H1 (cell line): ENCODE measurements at regions not wholly inside any gene's neighbourhood (a gene's known extent, or its start where the extent isn't known, plus 50 kb on each side); places are given as distances from the start of the nearest gene placed in this dataset.

ENCODE experiments used
- CTCF ChIA-PET: fragments of 300-600 bp; sonication (Branson Sonifier 250); formaldehyde crosslinking; loops from one replicate; lab custom pipeline; 2021; ENCODE audit not compliant: partially characterized antibody; lab: Charles Lee
- POLR2A ChIA-PET: fragments of 300-600 bp; sonication (Branson Sonifier 250); formaldehyde crosslinking; loops from one replicate; lab custom pipeline; 2021; ENCODE audit warnings: inconsistent platforms; ENCODE audit not compliant: partially characterized antibody; lab: Charles Lee
- DNase-seq, 2 experiments: peaks; one replicate each; pipeline versions ENCODE4 v3.0.0 to v3.0.0-alpha.2; 2010 to 2022; ENCODE audit warnings: low spot score in 2 of 2, low read depth in 1 of 2, mixed read lengths in 1 of 2
- FAIRE-seq: peaks from 2 replicates; lab custom pipeline; 2011; peaks lifted over from hg19 to GRCh38; lab: Jason Lieb, UNC
- H2AFZ ChIP-seq: 2 replicates; pipeline ENCODE4 v1.8.1; 2012; ENCODE audit warnings: low read length, inconsistent platforms
- H2AK5ac ChIP-seq: 2 replicates; pipeline ENCODE4 v1.6.1; 2013; ENCODE audit warnings: low read depth, low read length
- H2BK120ac ChIP-seq: replicated peaks from 2 replicates; pipeline ENCODE3; 2013; ENCODE audit warnings: low read depth, low read length, inconsistent platforms
- H2BK12ac ChIP-seq: 2 replicates; pipeline ENCODE4 v1.6.1; 2013; ENCODE audit warnings: low read depth, low read length
- H2BK15ac ChIP-seq: 2 replicates; pipeline ENCODE4 v1.6.1; 2013; ENCODE audit warnings: low read length
- H2BK20ac ChIP-seq: 2 replicates; pipeline ENCODE4 v1.6.1; 2013; ENCODE audit warnings: low read length
- H2BK5ac ChIP-seq: 2 replicates; pipeline ENCODE4 v1.6.1; 2013; ENCODE audit warnings: low read depth, low read length
- H3K14ac ChIP-seq: 2 replicates; pipeline ENCODE4 v1.6.1; 2013; ENCODE audit warnings: inconsistent platforms; ENCODE audit not compliant: insufficient read length
- H3K18ac ChIP-seq: 2 replicates; pipeline ENCODE4 v1.6.1; 2013; ENCODE audit warnings: low read length; ENCODE audit errors: extremely low read depth
- H3K23ac ChIP-seq: 2 replicates; pipeline ENCODE4 v1.6.1; 2013; ENCODE audit warnings: inconsistent platforms; ENCODE audit not compliant: insufficient read length
- H3K23me2 ChIP-seq: 2 replicates; pipeline ENCODE4 v1.6.1; 2013; ENCODE audit warnings: low read depth, low read length
- H3K27ac ChIP-seq: 2 replicates; pipeline ENCODE4 v1.6.1; 2011; ENCODE audit warnings: low read depth, low read length, inconsistent platforms
- H3K27me3 ChIP-seq, 4 experiments: replicated peaks in 1 of 4; 1 replicate in 1 of 4; 2 replicates in 3 of 4; pipeline versions ENCODE4 v1.6.1 to v1.8.1; 2011 to 2013; ENCODE audit warnings: low read length in 3 of 4, mild to moderate bottlenecking in 3 of 4, inconsistent platforms in 2 of 4, mixed read lengths in 2 of 4, moderate library complexity in 1 of 4; ENCODE audit not compliant: control insufficient read depth in 3 of 4, insufficient read depth in 3 of 4; ENCODE audit errors: extremely low read depth in 1 of 4
- H3K36me3 ChIP-seq, 4 experiments: 2 replicates each; pipeline versions ENCODE4 v1.6.1 to v1.8.1; 2011 to 2013; ENCODE audit warnings: mild to moderate bottlenecking in 4 of 4, low read length in 3 of 4, moderate library complexity in 2 of 4, control low read depth in 1 of 4, inconsistent platforms in 1 of 4; ENCODE audit not compliant: insufficient read depth in 4 of 4, control insufficient read depth in 2 of 4
- H3K4ac ChIP-seq: replicated peaks from 2 replicates; pipeline ENCODE3; 2013; ENCODE audit warnings: low read length, low read depth, mixed read lengths, inconsistent platforms; ENCODE audit not compliant: insufficient read length
- H3K4me1 ChIP-seq, 4 experiments: replicated peaks in 1 of 4; 1 replicate in 1 of 4; 2 replicates in 3 of 4; pipeline versions ENCODE4 v1.6.1 to v1.8.1; 2011 to 2013; ENCODE audit warnings: low read length in 3 of 4, inconsistent platforms in 2 of 4, mixed read lengths in 1 of 4; ENCODE audit not compliant: insufficient read depth in 4 of 4, control insufficient read depth in 3 of 4
- H3K4me2 ChIP-seq, 2 experiments: 2 replicates each; pipeline versions ENCODE4 v1.6.1 to v1.8.1; 2011 to 2013; ENCODE audit warnings: low read depth in 2 of 2, low read length in 2 of 2, control low read depth in 1 of 2, inconsistent platforms in 1 of 2, mild to moderate bottlenecking in 1 of 2; ENCODE audit not compliant: insufficient read depth in 1 of 2
- H3K4me3 ChIP-seq, 4 experiments: fragments of 200-600, 300-600 bp in 1 of 4; sonication (generic), shearing (Covaris generic), sonication (Bioruptor Twin) in 1 of 4; 2 replicates each; pipeline versions ENCODE4 v1.5.1 to v1.8.1; 2011 to 2016; ENCODE audit warnings: low read length in 4 of 4, low read depth in 3 of 4, control low read depth in 2 of 4, inconsistent platforms in 2 of 4, mild to moderate bottlenecking in 2 of 4, mixed read lengths in 1 of 4, moderate library complexity in 1 of 4; ENCODE audit not compliant: insufficient read depth in 2 of 4; ENCODE audit errors: extremely low read depth in 1 of 4
- H3K56ac ChIP-seq: replicated peaks from 2 replicates; pipeline ENCODE3; 2013; ENCODE audit warnings: low read depth, mild to moderate bottlenecking, mixed read lengths, low read length, inconsistent platforms; ENCODE audit not compliant: insufficient read length
- H3K79me1 ChIP-seq: 2 replicates; pipeline ENCODE4 v1.6.1; 2013; ENCODE audit warnings: low read depth, low read length, control low read depth
- H3K79me2 ChIP-seq, 2 experiments: 2 replicates each; pipeline versions ENCODE4 v1.6.1 to v1.8.1; 2012 to 2013; ENCODE audit warnings: low read length in 2 of 2, mild to moderate bottlenecking in 2 of 2, inconsistent platforms in 1 of 2; ENCODE audit not compliant: insufficient read depth in 2 of 2, control insufficient read depth in 1 of 2
- H3K9ac ChIP-seq, 4 experiments: replicated peaks in 1 of 4; 1 replicate in 1 of 4; 2 replicates in 3 of 4; pipeline versions ENCODE4 v1.6.1 to v1.8.1; 2011 to 2013; ENCODE audit warnings: low read depth in 3 of 4, low read length in 3 of 4, control low read depth in 2 of 4, mild to moderate bottlenecking in 2 of 4, moderate library complexity in 2 of 4, inconsistent platforms in 1 of 4; ENCODE audit errors: extremely low read depth in 1 of 4
- H3K9me3 ChIP-seq, 2 experiments: 2 replicates each; pipeline versions ENCODE4 v1.6.1 to v1.8.1; 2012 to 2013; ENCODE audit warnings: mild to moderate bottlenecking in 2 of 2, moderate library complexity in 2 of 2, control low read depth in 1 of 2, inconsistent platforms in 1 of 2, low read depth in 1 of 2, low read length in 1 of 2, mixed read lengths in 1 of 2; ENCODE audit not compliant: insufficient read depth in 2 of 2
- H4K20me1 ChIP-seq, 2 experiments: replicated peaks in 1 of 2; 2 replicates each; pipeline versions ENCODE3 to v1.8.1; 2011 to 2013; ENCODE audit warnings: inconsistent platforms in 2 of 2, low read length in 2 of 2, mild to moderate bottlenecking in 1 of 2; ENCODE audit not compliant: insufficient read depth in 2 of 2, control insufficient read depth in 1 of 2
- H4K5ac ChIP-seq: 2 replicates; pipeline ENCODE4 v1.6.1; 2013; ENCODE audit warnings: low read length, low read depth, mixed read lengths, inconsistent platforms; ENCODE audit not compliant: insufficient read length
- H4K8ac ChIP-seq: 2 replicates; pipeline ENCODE4 v1.8.0; 2013; ENCODE audit warnings: mild to moderate bottlenecking, moderate library complexity, low read length, inconsistent platforms; ENCODE audit not compliant: insufficient read depth; ENCODE audit errors: extremely low read depth
- H4K91ac ChIP-seq: replicated peaks from 2 replicates; pipeline ENCODE3; 2013; ENCODE audit warnings: low read length, mixed read lengths, inconsistent platforms; ENCODE audit not compliant: insufficient read length
- CHD2 ChIP-seq: IDR thresholded peaks from 2 replicates; pipeline ENCODE4 v1.6.1; 2012; ENCODE audit warnings: low read length, improper control_type of control experiment
- NANOG ChIP-seq: IDR thresholded peaks from 2 replicates; pipeline ENCODE4 v1.6.1; 2011; ENCODE audit warnings: low read length, low read depth, mild to moderate bottlenecking, inconsistent platforms; ENCODE audit not compliant: insufficient read depth, poor library complexity, severe bottlenecking
- RBBP5 ChIP-seq: IDR thresholded peaks from 2 replicates; pipeline ENCODE4 v1.7.1; 2012; ENCODE audit warnings: low read depth, mild to moderate bottlenecking, inconsistent platforms, low read length, moderate library complexity, borderline replicate concordance
- SP1 ChIP-seq: IDR thresholded peaks from 2 replicates; pipeline ENCODE4 v1.6.1; 2011; ENCODE audit warnings: low read depth, low read length
- TAF7 ChIP-seq: optimal IDR thresholded peaks from 2 replicates; pipeline ENCODE3; 2011; ENCODE audit warnings: low read depth, mild to moderate bottlenecking, inconsistent platforms, low read length, moderate library complexity, borderline replicate concordance
- WGBS, 2 experiments: shearing (Covaris generic) in 1 of 2; methylation state at CpG; one replicate each; pipeline versions ENCODE4 v1.1.6 to v1.1.7; 2013 to 2015; ENCODE audit warnings: low lambda C conversion rate in 2 of 2, mixed read lengths in 2 of 2, inconsistent platforms in 1 of 2, low coverage in 1 of 2, missing lambda C conversion rate in 1 of 2; ENCODE audit not compliant: insufficient replicate concordance in 2 of 2, insufficient coverage in 1 of 2, insufficient read length in 1 of 2; ENCODE audit errors: extremely low coverage in 1 of 2, missing lambda C conversion rate in 1 of 2; 5-methylcytosine and 5-hydroxymethylcytosine counted together
- TF ChIP-seq, protein P1 (sequence below): IDR thresholded peaks from 2 replicates; pipeline ENCODE4 v1.6.1; 2012; ENCODE audit warnings: inconsistent platforms
- TF ChIP-seq, protein P2 (sequence below): IDR thresholded peaks from 2 replicates; pipeline ENCODE4 v1.6.1; 2011; ENCODE audit warnings: low read length, improper control_type of control experiment

DNA sequence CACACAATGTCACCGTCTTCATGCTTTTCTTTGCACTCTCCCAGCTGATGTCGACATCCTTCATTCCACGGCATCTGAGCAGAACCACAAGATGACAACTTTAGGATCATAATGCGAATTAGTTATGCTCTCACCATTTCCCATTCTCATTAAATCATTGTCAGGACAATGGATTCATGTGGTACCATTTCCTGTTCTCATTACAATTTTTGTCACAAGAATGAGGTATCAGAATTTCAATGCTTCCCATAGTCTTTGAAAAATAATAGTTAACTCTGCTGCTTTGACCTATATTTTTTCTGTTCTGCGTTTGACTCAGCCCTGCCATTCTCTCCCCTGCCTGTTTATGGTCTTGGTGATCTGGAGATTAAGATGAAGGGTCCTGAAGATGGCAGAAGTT is 175.7 kb upstream of the MDFIC2 start:
- POLR2A ChIA-PET: no interaction called here
- Histone ChIP-seq H4K8ac (no peak overlapping the region), H4K5ac (no peak overlapping the region), H2AFZ (0 out of 2 replicates have a peak overlapping the region, but pooled peaks have one; percentile 13), H3K56ac (no peak overlapping the region), H3K18ac (peak overlapping the region; percentile 51; the same call in 1 of the 2 replicates), H3K9ac (no peak overlapping the region), H3K4me3 (no peak overlapping the region), H3K27ac (no peak overlapping the region), H3K23ac (no peak overlapping the region), H3K4me2 (peak overlapping the region in 1 of 2 experiments; percentile 7; a peak in 2 of 4 replicates), H4K91ac (peak overlapping the region; percentile 5), H2BK12ac (no peak overlapping the region; the same call in 1 of the 2 replicates), H2BK20ac (no peak overlapping the region)
- FAIRE-seq: peak; percentile 32
- no peak for TF ChIP-seq RBBP5
- TF ChIP-seq, protein P1, sequence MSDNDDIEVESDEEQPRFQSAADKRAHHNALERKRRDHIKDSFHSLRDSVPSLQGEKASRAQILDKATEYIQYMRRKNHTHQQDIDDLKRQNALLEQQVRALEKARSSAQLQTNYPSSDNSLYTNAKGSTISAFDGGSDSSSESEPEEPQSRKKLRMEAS: no peak
- TF ChIP-seq, protein P2, sequence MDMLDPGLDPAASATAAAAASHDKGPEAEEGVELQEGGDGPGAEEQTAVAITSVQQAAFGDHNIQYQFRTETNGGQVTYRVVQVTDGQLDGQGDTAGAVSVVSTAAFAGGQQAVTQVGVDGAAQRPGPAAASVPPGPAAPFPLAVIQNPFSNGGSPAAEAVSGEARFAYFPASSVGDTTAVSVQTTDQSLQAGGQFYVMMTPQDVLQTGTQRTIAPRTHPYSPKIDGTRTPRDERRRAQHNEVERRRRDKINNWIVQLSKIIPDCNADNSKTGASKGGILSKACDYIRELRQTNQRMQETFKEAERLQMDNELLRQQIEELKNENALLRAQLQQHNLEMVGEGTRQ: no peak
- TF ChIP-seq SP1: no peak
- TF ChIP-seq TAF7: no peak
- TF ChIP-seq CHD2: no peak
- no peak for TF ChIP-seq NANOG
- TF ChIP-seq, all 59 proteins: peak for 0
- H2BK120ac ChIP-seq: no peak overlapping the region
- H3K4me1 ChIP-seq: peaks cover 0 to 5% (median 3%) of the 10 kb centered on the region in 4 experiments; a peak in 5 of 7 replicates
- H3K14ac ChIP-seq: no peak overlapping the region
- no peak overlapping the region for H2BK5ac ChIP-seq
- no peaks in the 10 kb centered on the region for H3K23me2 ChIP-seq
- no peak for DNase-seq
- no peaks in the 10 kb centered on the region for H3K79me1 ChIP-seq
- no peak overlapping the region for H2BK15ac ChIP-seq
- no peaks in the 10 kb centered on the region for H3K79me2 ChIP-seq
- no peak overlapping the region for H2AK5ac ChIP-seq
- no peaks in the 10 kb centered on the region for H3K36me3 ChIP-seq
- no peaks in the 10 kb centered on the region for H4K20me1 ChIP-seq
- no peak overlapping the region for H3K4ac ChIP-seq
- H3K27me3 ChIP-seq: no peaks in the 10 kb centered on the region
- CTCF ChIA-PET: no interaction called here
- no peaks in the 10 kb centered on the region for H3K9me3 ChIP-seq
- WGBS, 2 experiments: 66% methylated on average over 5 of the region's 5 CpGs; no CpG with 5 or more reads in 1 of the 2 experiments
